ENCODE measurements at regions not wholly inside any gene's neighbourhood (a gene's known extent, or its start where the extent isn't known, plus 50 kb on each side); places are given as distances from the start of the nearest gene placed in this dataset.

DNA sequence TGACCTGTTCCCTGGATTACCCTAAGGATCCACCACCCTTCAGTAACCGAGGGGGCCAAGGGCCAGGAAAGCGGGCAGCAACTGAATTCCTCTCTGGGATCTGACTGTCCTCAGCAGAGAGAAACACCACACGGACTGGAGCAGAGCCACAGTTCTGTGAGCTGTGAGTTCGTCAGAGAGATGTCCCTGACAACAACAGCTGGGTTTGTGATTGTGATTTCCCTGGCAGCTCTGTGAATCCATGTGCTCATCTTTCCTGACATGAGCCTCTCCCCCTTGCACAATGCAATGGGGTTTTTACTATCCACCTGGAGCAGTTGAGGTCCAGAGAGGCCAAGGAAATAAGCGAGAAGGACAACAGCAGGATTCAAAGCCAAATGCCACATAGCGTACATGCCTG is 69.4 kb upstream of the AMPD3 start:
- CTCF ChIA-PET, result interaction anchor here (1.4 kb wide), 1 partner anchor 19 kb away, joined by 6 read pairs; no protein-coding TSS in a partner anchor
- Histone ChIP-seq H2AK9ac (replicated peaks; ENCODE audit: low read depth, low read length, poor library complexity) (peak overlapping the region; percentile 58), H2BK15ac (ENCODE audit: low read depth, low read length) (peak overlapping the region; percentile 15; the same call in 1 of the 3 replicates), H3K79me1 (ENCODE audit: low read depth in 1 of 2, low read length in 2 of 2) (0 out of 4 replicates have a peak, but pooled peaks cover 0 to 5% of the 10 kb centered on the region in 2 experiments), H4K20me1 (ENCODE audit: insufficient read depth, low read length) (no peaks in the 10 kb centered on the region), H2BK20ac (ENCODE audit: low read depth, low read length) (peak overlapping the region; percentile 55), H3K4ac (ENCODE audit: low read depth, low read length) (peak overlapping the region; percentile 25), H3K14ac (replicated peaks; ENCODE audit: low read depth, low read length) (no peak overlapping the region), H3K4me1 (ENCODE audit: control insufficient read depth, insufficient read depth, low read length) (peaks cover 29% of the 10 kb centered on the region), H3K4me3 (ENCODE audit: insufficient read depth, low read depth, low read length) (no peak overlapping the region), H2AK5ac (ENCODE audit: low read depth, low read length) (peak overlapping the region; percentile 65), H3K9me3 (ENCODE audit: control insufficient read depth, insufficient read depth, low read length) (no peaks in the 10 kb centered on the region), H4K8ac (ENCODE audit: low read depth in 2 of 2, low read length in 2 of 2) (no peak overlapping the region), H4K91ac (ENCODE audit: insufficient read depth, low read depth, low read length) (no peak overlapping the region), H3K56ac (ENCODE audit: extremely low read depth, insufficient read depth, low read length) (no peak overlapping the region), H4K5ac (ENCODE audit: low read depth, low read length) (peak overlapping the region; percentile 23; the same call in 1 of the 2 replicates), H2BK5ac (ENCODE audit: low read depth, low read length, poor library complexity, severe bottlenecking) (no peak overlapping the region), H3K27ac (ENCODE audit: insufficient read depth, low read length) (peak overlapping the region; percentile 44; the same call in 1 of the 2 replicates), H2AFZ (replicated peaks; ENCODE audit: low read length, poor library complexity) (peak overlapping the region; percentile 6), H3K4me2 (ENCODE audit: low read depth, low read length) (no peak overlapping the region), H3K27me3 (ENCODE audit: control insufficient read depth, insufficient read depth, low read length) (no peaks in the 10 kb centered on the region), H3K18ac (ENCODE audit: low read depth, low read length) (peak overlapping the region; percentile 58; the same call in 1 of the 2 replicates), H3K36me3 (ENCODE audit: control insufficient read depth, insufficient read depth, low read length) (no peaks in the 10 kb centered on the region), H3K9me1 (ENCODE audit: insufficient read depth, low read length) (peaks cover 20% of the 10 kb centered on the region), H3K9ac (ENCODE audit: low read depth, low read length) (no peak overlapping the region), H3K23ac (ENCODE audit: low read depth, low read length) (no peak overlapping the region), H2BK120ac (ENCODE audit: low read depth, low read length) (peak overlapping the region; percentile 87; the same call in 1 of the 2 replicates)
- DNase-seq, result peak; percentile 49
- BruUV-seq (replicated peaks), result no TSS peak
- intact Hi-C loops (cut with micrococcal nuclease) (no loop called here), dilution Hi-C loops (cut with HindIII; ENCODE audit: low sequenced_read_pairs, unreplicated experiment) (no loop called here), in situ Hi-C loops (cut with MboI; ENCODE audit: low sequenced_read_pairs) (no loop called here)
- ATAC-seq (ENCODE audit: low read depth), result no peak
- POLR2A ChIA-PET (ENCODE audit: unreplicated experiment), result no interaction called here
- TF ChIP-seq RCOR1 (IDR thresholded peaks at IDR 0.05; ENCODE audit: insufficient replicate concordance, low read length) (no peak), POLR2A (IDR thresholded peaks at IDR 0.05; ENCODE audit: low read depth, low read length) (no peak), FOS (IDR thresholded peaks at IDR 0.05; ENCODE audit: low read depth, low read length) (no peak), RFX5 (IDR thresholded peaks at IDR 0.05; ENCODE audit: low read depth, low read length) (no peak), MAFK (IDR thresholded peaks at IDR 0.05; ENCODE audit: low read depth, low read length) (no peak), CHD1 (IDR thresholded peaks at IDR 0.05; ENCODE audit: low read depth, low read length) (no peak)
- TF ChIP-seq, protein P1, sequence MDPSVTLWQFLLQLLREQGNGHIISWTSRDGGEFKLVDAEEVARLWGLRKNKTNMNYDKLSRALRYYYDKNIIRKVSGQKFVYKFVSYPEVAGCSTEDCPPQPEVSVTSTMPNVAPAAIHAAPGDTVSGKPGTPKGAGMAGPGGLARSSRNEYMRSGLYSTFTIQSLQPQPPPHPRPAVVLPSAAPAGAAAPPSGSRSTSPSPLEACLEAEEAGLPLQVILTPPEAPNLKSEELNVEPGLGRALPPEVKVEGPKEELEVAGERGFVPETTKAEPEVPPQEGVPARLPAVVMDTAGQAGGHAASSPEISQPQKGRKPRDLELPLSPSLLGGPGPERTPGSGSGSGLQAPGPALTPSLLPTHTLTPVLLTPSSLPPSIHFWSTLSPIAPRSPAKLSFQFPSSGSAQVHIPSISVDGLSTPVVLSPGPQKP (IDR thresholded peaks at IDR 0.05; ENCODE audit: borderline replicate concordance, low read depth, low read length), result no peak
- TF ChIP-seq, protein P2, sequence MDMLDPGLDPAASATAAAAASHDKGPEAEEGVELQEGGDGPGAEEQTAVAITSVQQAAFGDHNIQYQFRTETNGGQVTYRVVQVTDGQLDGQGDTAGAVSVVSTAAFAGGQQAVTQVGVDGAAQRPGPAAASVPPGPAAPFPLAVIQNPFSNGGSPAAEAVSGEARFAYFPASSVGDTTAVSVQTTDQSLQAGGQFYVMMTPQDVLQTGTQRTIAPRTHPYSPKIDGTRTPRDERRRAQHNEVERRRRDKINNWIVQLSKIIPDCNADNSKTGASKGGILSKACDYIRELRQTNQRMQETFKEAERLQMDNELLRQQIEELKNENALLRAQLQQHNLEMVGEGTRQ (IDR thresholded peaks at IDR 0.05; ENCODE audit: low read depth, low read length), result no peak
- WGBS, 2 experiments (ENCODE audit: extremely low coverage in 2 of 2, insufficient read length in 1 of 2), result 76% methylated on average over 2 of the region's 6 CpGs; no CpG with 5 or more reads in 1 of the 2 experiments

Measured in IMR-90 (cell line).